ENCODE measurements at regions not wholly inside any gene's neighbourhood (a gene's known extent, or its start where the extent isn't known, plus 50 kb on each side); places are given as distances from the start of the nearest gene placed in this dataset.
A peak's percentile ranks its signal among the peaks of the same experiment; 100 is the strongest.

DNA sequence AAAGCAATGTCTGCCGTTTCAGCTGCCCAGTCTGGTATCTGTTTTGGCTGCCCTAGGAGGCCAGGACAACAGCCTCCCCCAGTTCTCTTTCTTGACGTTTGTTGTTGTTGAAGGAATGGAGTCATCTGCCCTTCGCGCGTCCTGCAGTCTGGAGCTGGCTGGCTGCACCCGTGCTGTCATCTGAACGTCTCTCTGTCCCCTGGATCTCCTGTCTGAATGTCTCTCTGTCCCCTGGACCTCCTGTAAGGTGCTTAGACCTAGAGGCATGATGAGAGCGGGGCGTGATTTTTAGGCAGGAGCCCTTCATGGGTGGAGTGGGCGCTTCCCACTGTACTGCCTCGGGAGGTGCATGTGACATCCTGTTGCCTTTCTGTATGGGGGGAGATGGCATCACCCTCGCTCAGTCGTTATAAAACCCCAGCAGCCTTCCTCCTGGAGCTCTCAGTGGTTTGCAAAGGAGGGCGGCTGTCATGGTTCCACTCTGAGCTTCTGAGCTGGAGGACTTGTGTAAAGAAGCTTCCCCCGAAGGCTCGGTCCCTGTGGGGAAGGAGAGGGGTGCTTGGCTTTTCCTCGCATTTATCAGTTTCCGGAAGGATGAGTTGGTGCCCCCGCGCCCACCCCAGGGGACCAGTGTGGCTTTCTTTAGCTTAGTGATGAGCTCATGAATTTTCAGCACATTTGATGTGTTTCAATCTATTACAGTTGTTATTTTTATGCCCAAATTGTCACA, 49.8 kb upstream of the OLFM1 start:
- intact Hi-C loops (cut with DNase I): no loop called here
- no peak overlapping the region for H3K27ac ChIP-seq
- no peak overlapping the region for H3K4me3 ChIP-seq
- no peaks in the 10 kb centered on the region for H3K36me3 ChIP-seq
- DNase-seq (peak in 1 of 3 donors; percentile 24), ATAC-seq (no peak)
- H3K4me1 ChIP-seq: no peaks in the 10 kb centered on the region
- H3K9me3 ChIP-seq: no peaks in the 10 kb centered on the region
- H3K27me3 ChIP-seq: no peaks in the 10 kb centered on the region
- 48% methylated on average over 8 of the region's 20 CpGs for whole genome bisulfite sequencing (ENCODE audit: insufficient coverage, low coverage, low lambda C conversion rate, missing lambda C conversion rate)
- no peak for TF ChIP-seq POLR2A (IDR thresholded peaks at IDR 0.05)
